Aorta (tissue), 5 donors: ENCODE measurements at regions not wholly inside any gene's neighbourhood (a gene's known extent, or its start where the extent isn't known, plus 50 kb on each side); places are given as distances from the start of the nearest gene placed in this dataset.

Source experiments
- ATAC-seq: fragments of 200-7000 bp; cut with Tn5 transposase; one replicate; pipeline ENCODE4 v1.9.1; 2022; ENCODE audit warnings: moderate library complexity; ENCODE audit not compliant: low FRiP score
- DNase-seq, 2 donors: peaks; one replicate each; pipeline ENCODE4 v3.0.0-alpha.2; 2020
- H3K27ac ChIP-seq, 2 donors: one replicate each; pipeline ENCODE4 v1.5.1; 2013; ENCODE audit warnings: low read length in 2 of 2, mild to moderate bottlenecking in 2 of 2, moderate library complexity in 2 of 2, control low read depth in 1 of 2, inconsistent platforms in 1 of 2, low read depth in 1 of 2
- H3K27me3 ChIP-seq, 2 donors: one replicate each; pipeline ENCODE4 v1.6.1; 2013; ENCODE audit warnings: control low read depth in 1 of 2, low read length in 1 of 2, mild to moderate bottlenecking in 1 of 2, moderate library complexity in 1 of 2; ENCODE audit not compliant: insufficient read depth in 2 of 2, control insufficient read depth in 1 of 2
- H3K36me3 ChIP-seq, 2 donors: one replicate each; pipeline ENCODE4 v1.6.1; 2013; ENCODE audit warnings: control low read depth in 1 of 2, low read length in 1 of 2, mild to moderate bottlenecking in 1 of 2; ENCODE audit not compliant: insufficient read depth in 2 of 2, control insufficient read depth in 1 of 2
- H3K4me1 ChIP-seq, 2 donors: one replicate each; pipeline ENCODE4 v1.6.1; 2013; ENCODE audit warnings: low read length in 2 of 2, control low read depth in 1 of 2, mild to moderate bottlenecking in 1 of 2, moderate library complexity in 1 of 2; ENCODE audit not compliant: insufficient read depth in 2 of 2, control insufficient read depth in 1 of 2
- H3K4me3 ChIP-seq, 2 donors: one replicate each; pipeline ENCODE4 v1.5.1; 2013; ENCODE audit warnings: low read length in 2 of 2, control low read depth in 1 of 2, mild to moderate bottlenecking in 1 of 2
- H3K9me3 ChIP-seq: one replicate; pipeline ENCODE4 v1.6.1; 2013; ENCODE audit warnings: mild to moderate bottlenecking, low read length; ENCODE audit not compliant: control insufficient read depth
- WGBS, 2 donors: extraction: QIAGEN DNeasy Blood & Tissue Kit; methylation state at CpG; one replicate each; pipeline ENCODE4 v1.1.7; 2013; 5-methylcytosine and 5-hydroxymethylcytosine counted together
- intact Hi-C, 2 donors: fragments of 100-400 bp; cut with DNase I; formaldehyde crosslinking; loops; one replicate each; pipeline versions ENCODE4 v1.14.2 to v1.15.0; 2022
- donor health status: healthy with polysubstance abuse.
- donor health status: Bipolar disorder and iron deficiency.
- donor health status: DM: no; HTN: no; CAD: no.
- donor health status: DM: no; HTN: no; CAD: no.
- donor health status: DM: yes; HTN: yes; CAD: no.

DNA sequence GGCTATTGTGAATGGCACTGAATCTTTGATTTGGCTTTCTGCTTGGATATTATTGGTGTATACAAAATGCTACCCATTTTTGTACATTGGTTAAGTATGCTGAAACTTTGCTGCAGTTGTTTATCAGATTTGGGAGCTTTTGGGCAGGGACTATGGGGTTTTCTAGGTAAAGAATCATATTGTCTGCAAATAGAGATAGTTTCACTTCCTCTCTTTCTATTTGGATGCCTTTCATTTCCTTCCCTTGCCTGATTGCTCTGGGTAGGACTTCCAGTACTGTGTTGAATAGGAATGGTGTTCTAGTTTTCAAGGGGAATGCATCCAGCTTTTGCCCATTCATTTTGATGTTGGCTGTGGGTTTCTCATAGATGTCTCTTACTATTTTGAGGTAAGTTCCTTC is 489.1 kb upstream of the LRATD1 start:
- H3K4me3 ChIP-seq = no peak overlapping the region
- DNase-seq = no peak
- H3K27me3 ChIP-seq = no peaks in the 10 kb centered on the region
- H3K9me3 ChIP-seq = no peaks in the 10 kb centered on the region
- no peaks in the 10 kb centered on the region for H3K36me3 ChIP-seq
- intact Hi-C loops = no loop called here
- H3K27ac ChIP-seq = no peak overlapping the region
- no peaks in the 10 kb centered on the region for H3K4me1 ChIP-seq
- ATAC-seq = no peak

DNA sequence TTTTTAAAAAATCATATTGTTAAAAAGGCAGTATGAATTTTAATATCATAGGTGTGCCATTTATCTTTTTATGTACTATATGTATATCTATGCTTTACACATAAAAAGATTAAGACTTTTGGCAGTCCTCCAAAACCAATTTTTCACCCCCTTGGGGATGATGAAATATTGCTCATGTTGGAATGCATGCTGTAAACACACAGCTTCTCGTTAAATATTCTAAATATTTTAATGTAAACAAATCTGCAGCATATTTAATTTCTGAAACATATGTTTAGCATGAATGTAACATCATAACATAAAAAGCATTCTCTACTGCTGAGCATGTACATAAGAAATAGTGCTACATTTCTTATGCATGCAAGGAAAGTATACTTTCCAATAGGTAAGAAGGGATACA is 484.3 kb upstream of the LRATD1 start:
- H3K27ac ChIP-seq = no peak overlapping the region
- 8 to 9% methylated on average over 1 of the region's 1 CpG for WGBS, 2 donors
- H3K27me3 ChIP-seq = no peaks in the 10 kb centered on the region
- no peaks in the 10 kb centered on the region for H3K9me3 ChIP-seq
- no peaks in the 10 kb centered on the region for H3K36me3 ChIP-seq
- no peak for ATAC-seq
- DNase-seq = no peak
- H3K4me1 ChIP-seq = no peaks in the 10 kb centered on the region
- intact Hi-C loops = no loop called here
- H3K4me3 ChIP-seq = no peak overlapping the region

DNA sequence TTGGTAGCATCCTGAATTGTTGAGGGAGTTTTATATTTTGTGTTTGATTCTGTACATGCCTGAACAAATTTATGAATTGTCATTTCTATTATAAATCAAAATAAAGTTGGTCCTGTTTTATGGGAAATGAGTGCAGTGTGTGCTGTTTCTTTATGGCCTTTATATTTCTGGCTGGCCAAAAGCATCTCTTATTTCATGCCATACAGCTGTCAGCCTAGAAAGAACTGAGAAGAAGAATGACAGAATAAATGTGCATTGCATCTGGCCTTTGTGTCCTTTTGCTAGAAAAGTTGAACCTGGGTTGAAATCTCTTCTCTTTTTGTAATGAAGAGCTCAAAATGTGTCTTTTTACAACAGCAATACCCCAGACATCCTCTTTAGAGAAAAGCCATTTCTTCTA is 474.7 kb upstream of the LRATD1 start:
- intact Hi-C loops = no loop called here
- Histone ChIP-seq H3K4me3 (no peak overlapping the region), H3K9me3 (no peaks in the 10 kb centered on the region), H3K27ac (no peak overlapping the region), H3K4me1 (no peaks in the 10 kb centered on the region), H3K27me3 (no peaks in the 10 kb centered on the region), H3K36me3 (no peaks in the 10 kb centered on the region)
- DNase-seq (no peak), ATAC-seq (no peak)

DNA sequence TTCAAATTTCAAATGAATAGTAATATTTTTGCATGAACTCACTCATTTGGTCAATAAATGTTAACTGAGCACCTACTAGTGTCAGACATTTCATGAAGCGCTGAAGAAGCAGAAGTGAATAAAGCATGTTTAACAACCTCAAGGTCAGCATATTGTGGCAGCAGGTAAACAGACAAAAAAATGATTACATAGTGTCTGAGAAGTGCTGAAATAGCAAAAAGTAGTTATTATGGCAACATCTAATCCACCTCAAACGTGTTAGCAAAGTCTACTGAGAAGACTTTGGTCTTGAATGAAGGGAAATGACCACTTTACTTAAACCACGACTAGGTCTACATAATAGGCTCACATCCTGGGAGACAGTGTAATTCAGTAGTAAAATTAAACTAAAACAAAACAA is 452.2 kb upstream of the LRATD1 start:
- Histone ChIP-seq H3K36me3 (no peaks in the 10 kb centered on the region), H3K4me1 (no peaks in the 10 kb centered on the region), H3K9me3 (no peaks in the 10 kb centered on the region), H3K27me3 (no peaks in the 10 kb centered on the region), H3K4me3 (no peak overlapping the region), H3K27ac (no peak overlapping the region)
- 72 to 81% methylated on average over 3 of the region's 3 CpGs for WGBS, 2 donors
- DNase-seq = no peak
- ATAC-seq = no peak
- intact Hi-C loops = no loop called here

DNA sequence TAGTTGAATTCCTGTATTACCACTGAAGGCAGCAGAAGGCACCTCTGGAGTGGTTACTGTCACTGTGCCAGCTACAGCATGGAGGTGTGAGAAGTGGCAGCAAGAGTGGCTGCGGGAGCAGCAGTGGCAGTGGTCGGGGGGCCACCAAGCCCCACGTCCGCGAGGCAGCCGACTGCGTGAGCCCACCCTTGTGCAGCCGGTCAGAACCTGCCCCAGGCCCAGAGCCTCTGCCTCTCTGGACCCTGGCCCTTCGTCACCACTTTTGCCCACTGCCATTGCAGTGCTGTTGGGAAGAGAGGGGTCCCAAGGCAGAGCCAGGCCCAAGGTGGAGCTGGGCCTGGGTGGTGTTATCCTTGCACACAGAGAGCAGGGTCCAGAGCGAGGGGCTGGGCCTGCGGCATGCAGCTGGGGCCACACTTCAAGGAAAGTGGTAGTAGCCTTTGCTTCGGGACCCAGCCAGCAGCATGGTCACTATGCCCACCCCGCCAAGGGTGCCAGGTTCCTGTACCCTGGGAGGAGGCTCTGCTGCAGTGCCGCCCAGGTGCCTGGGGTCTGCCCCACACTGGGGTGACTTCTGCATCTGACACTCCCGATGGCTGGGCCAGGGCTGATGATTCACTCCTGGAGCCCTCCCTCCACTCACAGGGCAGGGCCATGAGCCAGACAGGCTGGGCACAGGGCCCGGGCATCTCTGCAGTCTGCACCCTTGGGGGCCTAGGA is 450.1 kb upstream of the LRATD1 start:
- Histone ChIP-seq H3K27me3 (no peaks in the 10 kb centered on the region), H3K4me1 (no peaks in the 10 kb centered on the region), H3K9me3 (no peaks in the 10 kb centered on the region), H3K4me3 (no peak overlapping the region), H3K36me3 (no peaks in the 10 kb centered on the region), H3K27ac (no peak overlapping the region)
- DNase-seq = peak; percentile 22 to 57
- WGBS, 2 donors = 88 to 93% methylated on average over 16 of the region's 16 CpGs
- intact Hi-C loops = no loop called here
- ATAC-seq = peak; percentile 49

DNA sequence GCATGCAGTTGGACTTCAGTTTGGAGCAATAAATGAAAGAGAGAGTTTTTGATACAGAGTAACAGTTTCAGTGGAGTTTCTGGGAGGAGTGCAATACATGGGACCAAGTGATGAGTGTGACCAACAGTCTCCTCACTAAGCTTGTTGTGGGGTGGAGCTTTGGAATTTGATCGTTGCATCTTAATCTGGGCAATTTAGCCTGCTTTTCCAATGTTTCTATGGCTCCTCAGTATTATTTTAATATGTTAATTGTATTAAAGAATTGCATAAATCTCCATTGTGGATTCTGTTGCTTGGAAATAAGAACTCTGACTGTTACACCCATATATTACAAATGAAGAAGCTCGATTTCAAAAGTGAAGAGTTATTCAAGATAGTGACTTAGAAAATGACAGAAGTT is 446.6 kb upstream of the LRATD1 start:
- no peaks in the 10 kb centered on the region for H3K9me3 ChIP-seq

DNA sequence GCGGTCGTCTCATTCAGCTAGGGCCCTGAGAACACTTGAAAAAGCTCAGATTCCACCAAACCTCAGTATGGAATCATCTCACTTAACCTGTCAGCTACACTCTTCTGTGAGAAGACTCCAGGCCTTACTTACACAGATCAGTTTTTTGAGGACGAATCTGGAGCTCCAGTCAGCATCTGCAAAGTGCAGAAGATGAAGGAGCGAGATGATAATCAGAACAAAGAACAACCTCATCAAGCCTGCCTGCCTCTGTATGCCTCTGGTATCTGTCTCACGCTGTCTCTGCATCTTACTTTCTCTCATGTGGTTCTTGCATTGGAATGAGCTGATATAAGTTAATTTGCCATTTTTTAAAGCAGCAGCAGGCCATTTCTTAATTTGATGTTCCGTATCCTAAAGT is 444.1 kb upstream of the LRATD1 start:
- Histone ChIP-seq H3K27ac (no peak overlapping the region), H3K27me3 (no peaks in the 10 kb centered on the region), H3K36me3 (no peaks in the 10 kb centered on the region), H3K9me3 (no peaks in the 10 kb centered on the region), H3K4me3 (no peak overlapping the region), H3K4me1 (no peaks in the 10 kb centered on the region)
- ATAC-seq (no peak), DNase-seq (no peak)
- WGBS, 2 donors = 75 to 76% methylated on average over 6 of the region's 6 CpGs
- intact Hi-C loops = no loop called here

More for the DNA sequence above, 446.6 kb upstream of the LRATD1 start:
- H3K4me1 ChIP-seq = no peaks in the 10 kb centered on the region
- no peaks in the 10 kb centered on the region for H3K36me3 ChIP-seq
- ATAC-seq (no peak), DNase-seq (no peak)
- H3K27ac ChIP-seq = no peak overlapping the region
- 63 to 66% methylated on average over 2 of the region's 2 CpGs for WGBS, 2 donors
- H3K4me3 ChIP-seq = no peak overlapping the region
- intact Hi-C loops = no loop called here
- H3K27me3 ChIP-seq = no peaks in the 10 kb centered on the region

DNA sequence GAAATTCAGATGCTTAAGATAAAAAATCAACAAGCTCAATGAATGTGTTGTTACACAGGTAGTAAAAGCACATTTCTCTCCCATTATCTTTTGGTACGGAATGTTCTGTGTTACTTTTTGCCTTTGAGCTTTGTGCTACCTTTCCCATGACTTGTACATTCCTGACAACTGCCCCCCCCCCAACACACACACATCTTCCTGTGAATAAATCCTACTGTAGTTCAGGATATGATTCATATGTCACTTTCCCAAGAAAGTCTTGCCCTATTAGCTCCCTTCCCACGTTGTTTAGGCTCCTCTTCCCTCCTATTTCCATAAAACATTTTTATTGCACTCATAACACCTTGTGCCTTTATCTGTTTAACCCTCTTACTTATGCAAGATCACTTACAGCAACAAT is 442.6 kb upstream of the LRATD1 start:
- H3K27ac ChIP-seq = no peak overlapping the region
- no peaks in the 10 kb centered on the region for H3K27me3 ChIP-seq
- no peak for ATAC-seq
- H3K36me3 ChIP-seq = no peaks in the 10 kb centered on the region
- intact Hi-C loops = no loop called here
- WGBS, 2 donors = 18 to 33% methylated on average over 2 of the region's 2 CpGs
- H3K4me3 ChIP-seq = no peak overlapping the region
- no peak for DNase-seq
- no peaks in the 10 kb centered on the region for H3K9me3 ChIP-seq
- no peaks in the 10 kb centered on the region for H3K4me1 ChIP-seq

DNA sequence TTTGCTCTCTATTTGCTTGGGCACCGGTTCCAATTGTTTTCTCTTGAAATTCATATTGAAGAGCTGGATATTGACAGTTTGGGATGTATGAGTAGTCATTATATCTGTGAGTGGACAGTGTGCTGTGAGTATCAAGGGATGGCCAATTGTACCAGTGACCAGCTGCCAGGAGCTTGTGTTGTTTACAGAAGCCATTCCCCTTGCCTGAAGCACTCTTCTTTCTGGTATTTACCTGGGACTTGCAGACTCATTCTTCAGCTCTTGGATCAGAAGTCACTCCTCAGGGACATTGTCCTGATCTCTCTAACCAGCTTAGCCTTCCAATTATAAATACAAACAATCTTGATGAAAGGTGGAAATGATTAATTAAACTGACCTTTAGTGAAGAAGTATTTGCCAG is 438.3 kb upstream of the LRATD1 start:
- Histone ChIP-seq H3K27me3 (no peaks in the 10 kb centered on the region), H3K4me3 (no peak overlapping the region), H3K9me3 (no peaks in the 10 kb centered on the region), H3K27ac (no peak overlapping the region), H3K36me3 (no peaks in the 10 kb centered on the region), H3K4me1 (no peaks in the 10 kb centered on the region)
- no peak for DNase-seq
- 79 to 91% methylated on average over 1 of the region's 1 CpG for WGBS, 2 donors
- intact Hi-C loops = no loop called here
- ATAC-seq = no peak
